Spleen (tissue), 7 donors: ENCODE measurements at regions not wholly inside any gene's neighbourhood (a gene's known extent, or its start where the extent isn't known, plus 50 kb on each side); places are given as distances from the start of the nearest gene placed in this dataset.

Source experiments
- POLR2A ChIP-seq, 3 donors: fragments of 450-650 bp; IDR thresholded peaks; one replicate each; pipeline ENCODE4 v1.5.1; 2017; ENCODE audit warnings: antibody characterized with exemption in 3 of 3, mild to moderate bottlenecking in 1 of 3
- POLR2AphosphoS5 ChIP-seq, 3 donors: sonication (generic); formaldehyde crosslinking; IDR thresholded peaks; one replicate each; pipeline ENCODE4 v1.5.1; 2017; ENCODE audit warnings: antibody characterized with exemption in 3 of 3
- TF ChIP-seq, protein P1 (sequence below), 11 experiments: fragments of 200-600 bp in 7 of 11; fragments of 450-650 bp in 4 of 11; sonication (generic) in 4 of 11; IDR thresholded peaks in 8 of 11; conservative IDR thresholded peaks in 3 of 11; 1 replicate in 7 of 11; 2 replicates in 4 of 11; pipeline versions ENCODE4 v1.4.0 to v1.8.0; 2016 to 2021; ENCODE audit warnings: antibody characterized with exemption in 11 of 11, inconsistent platforms in 4 of 11, mild to moderate bottlenecking in 1 of 11
- donor health status: DM: no; HTN: no; CAD: no; lungs with moderate emphysema.
- donor health status: DM: no; HTN: no; CAD: no.
- donor health status: DM: no; HTN: no; CAD: no.

DNA sequence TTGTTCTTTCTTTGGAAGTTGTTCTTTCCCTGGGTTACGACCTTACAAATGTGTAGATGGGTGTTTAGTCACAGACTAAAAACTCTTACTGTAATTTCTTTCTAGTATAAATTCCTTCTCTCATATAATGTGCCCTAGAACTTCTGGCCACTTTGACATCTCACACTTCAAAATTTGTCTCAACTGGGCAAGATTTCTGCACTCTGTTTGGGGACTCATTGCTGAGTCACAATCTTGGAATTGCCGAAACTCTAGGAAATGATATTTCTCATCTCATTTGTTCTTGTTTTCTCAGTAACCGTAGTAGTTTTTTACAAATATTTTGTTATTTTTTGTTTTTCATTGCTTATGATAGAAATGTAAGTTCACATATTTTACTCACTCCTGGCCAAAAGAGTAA, 2523.2 kb upstream of the PCDH20 start:
- TF ChIP-seq, protein P1, sequence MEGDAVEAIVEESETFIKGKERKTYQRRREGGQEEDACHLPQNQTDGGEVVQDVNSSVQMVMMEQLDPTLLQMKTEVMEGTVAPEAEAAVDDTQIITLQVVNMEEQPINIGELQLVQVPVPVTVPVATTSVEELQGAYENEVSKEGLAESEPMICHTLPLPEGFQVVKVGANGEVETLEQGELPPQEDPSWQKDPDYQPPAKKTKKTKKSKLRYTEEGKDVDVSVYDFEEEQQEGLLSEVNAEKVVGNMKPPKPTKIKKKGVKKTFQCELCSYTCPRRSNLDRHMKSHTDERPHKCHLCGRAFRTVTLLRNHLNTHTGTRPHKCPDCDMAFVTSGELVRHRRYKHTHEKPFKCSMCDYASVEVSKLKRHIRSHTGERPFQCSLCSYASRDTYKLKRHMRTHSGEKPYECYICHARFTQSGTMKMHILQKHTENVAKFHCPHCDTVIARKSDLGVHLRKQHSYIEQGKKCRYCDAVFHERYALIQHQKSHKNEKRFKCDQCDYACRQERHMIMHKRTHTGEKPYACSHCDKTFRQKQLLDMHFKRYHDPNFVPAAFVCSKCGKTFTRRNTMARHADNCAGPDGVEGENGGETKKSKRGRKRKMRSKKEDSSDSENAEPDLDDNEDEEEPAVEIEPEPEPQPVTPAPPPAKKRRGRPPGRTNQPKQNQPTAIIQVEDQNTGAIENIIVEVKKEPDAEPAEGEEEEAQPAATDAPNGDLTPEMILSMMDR (IDR thresholded peaks at IDR 0.05 in 8 of 11, conservative IDR thresholded peaks at IDR 0.05 in 3 of 11) = no peak
- TF ChIP-seq POLR2AphosphoS5 (IDR thresholded peaks at IDR 0.05) (no peak), POLR2A (IDR thresholded peaks at IDR 0.05) (no peak)
